Peyer's patch (tissue), 4 donors: ENCODE measurements at regions not wholly inside any gene's neighbourhood (a gene's known extent, or its start where the extent isn't known, plus 50 kb on each side); places are given as distances from the start of the nearest gene placed in this dataset.

Experiments used
- POLR2A ChIP-seq, 2 donors: fragments of 450-650 bp; IDR thresholded peaks; one replicate each; pipeline ENCODE4 v1.5.1; 2017; ENCODE audit warnings: antibody characterized with exemption in 2 of 2, mild to moderate bottlenecking in 2 of 2, moderate library complexity in 2 of 2
- TF ChIP-seq, protein P1 (sequence below), 6 experiments: fragments of 450-650 bp in 4 of 6; fragments of 200-600 bp in 2 of 6; sonication (generic) in 1 of 6; IDR thresholded peaks; one replicate each; pipeline ENCODE4 v1.5.1; 2017 to 2019; ENCODE audit warnings: antibody characterized with exemption in 6 of 6, mild to moderate bottlenecking in 3 of 6, moderate library complexity in 1 of 6

- TF ChIP-seq, protein P1, sequence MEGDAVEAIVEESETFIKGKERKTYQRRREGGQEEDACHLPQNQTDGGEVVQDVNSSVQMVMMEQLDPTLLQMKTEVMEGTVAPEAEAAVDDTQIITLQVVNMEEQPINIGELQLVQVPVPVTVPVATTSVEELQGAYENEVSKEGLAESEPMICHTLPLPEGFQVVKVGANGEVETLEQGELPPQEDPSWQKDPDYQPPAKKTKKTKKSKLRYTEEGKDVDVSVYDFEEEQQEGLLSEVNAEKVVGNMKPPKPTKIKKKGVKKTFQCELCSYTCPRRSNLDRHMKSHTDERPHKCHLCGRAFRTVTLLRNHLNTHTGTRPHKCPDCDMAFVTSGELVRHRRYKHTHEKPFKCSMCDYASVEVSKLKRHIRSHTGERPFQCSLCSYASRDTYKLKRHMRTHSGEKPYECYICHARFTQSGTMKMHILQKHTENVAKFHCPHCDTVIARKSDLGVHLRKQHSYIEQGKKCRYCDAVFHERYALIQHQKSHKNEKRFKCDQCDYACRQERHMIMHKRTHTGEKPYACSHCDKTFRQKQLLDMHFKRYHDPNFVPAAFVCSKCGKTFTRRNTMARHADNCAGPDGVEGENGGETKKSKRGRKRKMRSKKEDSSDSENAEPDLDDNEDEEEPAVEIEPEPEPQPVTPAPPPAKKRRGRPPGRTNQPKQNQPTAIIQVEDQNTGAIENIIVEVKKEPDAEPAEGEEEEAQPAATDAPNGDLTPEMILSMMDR (IDR thresholded peaks at IDR 0.05), result no peak
- TF ChIP-seq POLR2A (IDR thresholded peaks at IDR 0.05), result no peak
These were observed 309.4 kb downstream of the RPS24 start for GRCh38 chr10:78342827-78343653.
